ENCODE measurements at regions not wholly inside any gene's neighbourhood (a gene's known extent, or its start where the extent isn't known, plus 50 kb on each side); places are given as distances from the start of the nearest gene placed in this dataset.
"Not testable (repeated sequence)": the region's sequence is repeated elsewhere in the genome, so short reads cannot be mapped to it uniquely, and the experiment has no call there.

DNA sequence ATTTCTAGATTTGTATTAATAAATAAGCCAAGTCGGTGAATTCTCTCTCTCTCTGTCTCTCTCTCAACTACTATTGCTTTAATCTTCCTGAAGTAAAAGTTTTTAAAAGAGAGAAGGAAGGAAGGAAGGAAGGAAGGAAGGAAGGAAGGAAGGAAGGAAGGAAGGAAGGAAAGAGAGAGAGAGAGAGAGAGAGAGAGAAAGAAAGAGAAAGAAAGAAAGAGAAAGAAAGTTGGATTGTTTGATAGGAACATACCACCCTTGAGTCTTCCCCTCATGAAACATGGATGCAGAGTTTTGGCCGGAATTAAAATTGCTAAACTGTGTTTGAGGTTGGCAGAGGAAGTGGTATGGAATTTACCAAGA is 159.9 kb upstream of the NR2F2 start:
- not testable (repeated sequence) for TF ChIP-seq TCF4 (CRISPR knock-in tag; IDR thresholded peaks at IDR 0.05; ENCODE audit: borderline replicate concordance); PPARA (CRISPR knock-in tag; IDR thresholded peaks at IDR 0.05; ENCODE audit: borderline replicate concordance); ZNF8 (CRISPR knock-in tag; IDR thresholded peaks at IDR 0.05); SNAI2 (CRISPR knock-in tag; IDR thresholded peaks at IDR 0.05); ZC3H10 (CRISPR knock-in tag; IDR thresholded peaks at IDR 0.05); ZFP3 (CRISPR knock-in tag; IDR thresholded peaks at IDR 0.05); ISL1 (CRISPR knock-in tag; IDR thresholded peaks at IDR 0.05); BACH2 (CRISPR knock-in tag; IDR thresholded peaks at IDR 0.05; ENCODE audit: borderline replicate concordance); ARNTL (CRISPR knock-in tag; IDR thresholded peaks at IDR 0.05; ENCODE audit: borderline replicate concordance, low read depth); ZNF70 (CRISPR knock-in tag; IDR thresholded peaks at IDR 0.05)
- TF ChIP-seq, protein P1, sequence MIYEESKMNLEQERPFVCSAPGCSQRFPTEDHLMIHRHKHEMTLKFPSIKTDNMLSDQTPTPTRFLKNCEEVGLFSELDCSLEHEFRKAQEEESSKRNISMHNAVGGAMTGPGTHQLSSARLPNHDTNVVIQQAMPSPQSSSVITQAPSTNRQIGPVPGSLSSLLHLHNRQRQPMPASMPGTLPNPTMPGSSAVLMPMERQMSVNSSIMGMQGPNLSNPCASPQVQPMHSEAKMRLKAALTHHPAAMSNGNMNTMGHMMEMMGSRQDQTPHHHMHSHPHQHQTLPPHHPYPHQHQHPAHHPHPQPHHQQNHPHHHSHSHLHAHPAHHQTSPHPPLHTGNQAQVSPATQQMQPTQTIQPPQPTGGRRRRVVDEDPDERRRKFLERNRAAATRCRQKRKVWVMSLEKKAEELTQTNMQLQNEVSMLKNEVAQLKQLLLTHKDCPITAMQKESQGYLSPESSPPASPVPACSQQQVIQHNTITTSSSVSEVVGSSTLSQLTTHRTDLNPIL (CRISPR knock-in tag; IDR thresholded peaks at IDR 0.05; ENCODE audit: low read depth) = not testable (repeated sequence)
- TF ChIP-seq, protein P2, sequence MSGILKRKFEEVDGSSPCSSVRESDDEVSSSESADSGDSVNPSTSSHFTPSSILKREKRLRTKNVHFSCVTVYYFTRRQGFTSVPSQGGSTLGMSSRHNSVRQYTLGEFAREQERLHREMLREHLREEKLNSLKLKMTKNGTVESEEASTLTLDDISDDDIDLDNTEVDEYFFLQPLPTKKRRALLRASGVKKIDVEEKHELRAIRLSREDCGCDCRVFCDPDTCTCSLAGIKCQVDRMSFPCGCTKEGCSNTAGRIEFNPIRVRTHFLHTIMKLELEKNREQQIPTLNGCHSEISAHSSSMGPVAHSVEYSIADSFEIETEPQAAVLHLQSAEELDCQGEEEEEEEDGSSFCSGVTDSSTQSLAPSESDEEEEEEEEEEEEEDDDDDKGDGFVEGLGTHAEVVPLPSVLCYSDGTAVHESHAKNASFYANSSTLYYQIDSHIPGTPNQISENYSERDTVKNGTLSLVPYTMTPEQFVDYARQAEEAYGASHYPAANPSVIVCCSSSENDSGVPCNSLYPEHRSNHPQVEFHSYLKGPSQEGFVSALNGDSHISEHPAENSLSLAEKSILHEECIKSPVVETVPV (CRISPR knock-in tag; IDR thresholded peaks at IDR 0.05) = not testable (repeated sequence)
- TF ChIP-seq, protein P3, sequence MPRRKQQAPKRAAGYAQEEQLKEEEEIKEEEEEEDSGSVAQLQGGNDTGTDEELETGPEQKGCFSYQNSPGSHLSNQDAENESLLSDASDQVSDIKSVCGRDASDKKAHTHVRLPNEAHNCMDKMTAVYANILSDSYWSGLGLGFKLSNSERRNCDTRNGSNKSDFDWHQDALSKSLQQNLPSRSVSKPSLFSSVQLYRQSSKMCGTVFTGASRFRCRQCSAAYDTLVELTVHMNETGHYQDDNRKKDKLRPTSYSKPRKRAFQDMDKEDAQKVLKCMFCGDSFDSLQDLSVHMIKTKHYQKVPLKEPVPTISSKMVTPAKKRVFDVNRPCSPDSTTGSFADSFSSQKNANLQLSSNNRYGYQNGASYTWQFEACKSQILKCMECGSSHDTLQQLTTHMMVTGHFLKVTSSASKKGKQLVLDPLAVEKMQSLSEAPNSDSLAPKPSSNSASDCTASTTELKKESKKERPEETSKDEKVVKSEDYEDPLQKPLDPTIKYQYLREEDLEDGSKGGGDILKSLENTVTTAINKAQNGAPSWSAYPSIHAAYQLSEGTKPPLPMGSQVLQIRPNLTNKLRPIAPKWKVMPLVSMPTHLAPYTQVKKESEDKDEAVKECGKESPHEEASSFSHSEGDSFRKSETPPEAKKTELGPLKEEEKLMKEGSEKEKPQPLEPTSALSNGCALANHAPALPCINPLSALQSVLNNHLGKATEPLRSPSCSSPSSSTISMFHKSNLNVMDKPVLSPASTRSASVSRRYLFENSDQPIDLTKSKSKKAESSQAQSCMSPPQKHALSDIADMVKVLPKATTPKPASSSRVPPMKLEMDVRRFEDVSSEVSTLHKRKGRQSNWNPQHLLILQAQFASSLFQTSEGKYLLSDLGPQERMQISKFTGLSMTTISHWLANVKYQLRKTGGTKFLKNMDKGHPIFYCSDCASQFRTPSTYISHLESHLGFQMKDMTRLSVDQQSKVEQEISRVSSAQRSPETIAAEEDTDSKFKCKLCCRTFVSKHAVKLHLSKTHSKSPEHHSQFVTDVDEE (CRISPR knock-in tag; IDR thresholded peaks at IDR 0.05) = not testable (repeated sequence)
- TF ChIP-seq, protein P4, sequence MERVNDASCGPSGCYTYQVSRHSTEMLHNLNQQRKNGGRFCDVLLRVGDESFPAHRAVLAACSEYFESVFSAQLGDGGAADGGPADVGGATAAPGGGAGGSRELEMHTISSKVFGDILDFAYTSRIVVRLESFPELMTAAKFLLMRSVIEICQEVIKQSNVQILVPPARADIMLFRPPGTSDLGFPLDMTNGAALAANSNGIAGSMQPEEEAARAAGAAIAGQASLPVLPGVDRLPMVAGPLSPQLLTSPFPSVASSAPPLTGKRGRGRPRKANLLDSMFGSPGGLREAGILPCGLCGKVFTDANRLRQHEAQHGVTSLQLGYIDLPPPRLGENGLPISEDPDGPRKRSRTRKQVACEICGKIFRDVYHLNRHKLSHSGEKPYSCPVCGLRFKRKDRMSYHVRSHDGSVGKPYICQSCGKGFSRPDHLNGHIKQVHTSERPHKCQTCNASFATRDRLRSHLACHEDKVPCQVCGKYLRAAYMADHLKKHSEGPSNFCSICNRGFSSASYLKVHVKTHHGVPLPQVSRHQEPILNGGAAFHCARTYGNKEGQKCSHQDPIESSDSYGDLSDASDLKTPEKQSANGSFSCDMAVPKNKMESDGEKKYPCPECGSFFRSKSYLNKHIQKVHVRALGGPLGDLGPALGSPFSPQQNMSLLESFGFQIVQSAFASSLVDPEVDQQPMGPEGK (CRISPR knock-in tag; IDR thresholded peaks at IDR 0.05; ENCODE audit: borderline replicate concordance) = not testable (repeated sequence)

All from SK-N-SH treated with all-trans-retinoic acid at 6 μM for 48 hours (cell line).